Activated B cell treated with CpG ODN at 0.5 μM for 24 hours (primary cell): ENCODE measurements at regions not wholly inside any gene's neighbourhood (a gene's known extent, or its start where the extent isn't known, plus 50 kb on each side); places are given as distances from the start of the nearest gene placed in this dataset.

ENCODE experiments used
- ATAC-seq: fragments of 200-7000 bp; cut with Tn5 transposase; one replicate; pipeline ENCODE4 v1.10.0; 2021; ENCODE audit warnings: low read depth, mild to moderate bottlenecking, moderate library complexity
- CTCF ChIA-PET: fragments of 350-600 bp; sonication (Branson Sonifier 250); formaldehyde crosslinking; loops from one replicate; lab custom pipeline; 2021; ENCODE audit warnings: antibody characterized with exemption; lab: Charles Lee
- POLR2A ChIA-PET: fragments of 350-600 bp; sonication (Branson Sonifier 250); formaldehyde crosslinking; loops from one replicate; lab custom pipeline; 2021; ENCODE audit warnings: antibody characterized with exemption; lab: Charles Lee
- DNase-seq: peaks from one replicate; pipeline ENCODE4 v3.0.0; 2022
- H3K27ac Mint-ChIP-seq: one replicate; pipeline ENCODE4 v1.8.0; 2020; ENCODE audit warnings: mixed read lengths
- H3K27me3 Mint-ChIP-seq: one replicate; pipeline ENCODE4 v1.8.0; 2021; ENCODE audit warnings: mixed read lengths
- H3K36me3 Mint-ChIP-seq: one replicate; pipeline ENCODE4 v1.8.0; 2021; ENCODE audit warnings: low read depth, mixed read lengths
- H3K4me1 Mint-ChIP-seq: one replicate; pipeline ENCODE4 v1.8.0; 2021; ENCODE audit warnings: mixed read lengths
- H3K4me3 Mint-ChIP-seq: one replicate; pipeline ENCODE4 v1.8.0; 2020; ENCODE audit warnings: mild to moderate bottlenecking, mixed read lengths
- H3K9me3 Mint-ChIP-seq: one replicate; pipeline ENCODE4 v1.8.0; 2020; ENCODE audit warnings: mixed read lengths
- CTCF ChIP-seq: fragments of 200-600 bp; IDR thresholded peaks from one replicate; pipeline ENCODE4 v1.8.0; 2022; ENCODE audit warnings: antibody characterized with exemption, mild to moderate bottlenecking
- intact Hi-C: fragments of 100-400 bp; cut with micrococcal nuclease; formaldehyde crosslinking; loops from one replicate; pipeline ENCODE4 v1.15.1; 2024

GRCh38 chr1:170370087-170370486 lies 161.9 kb upstream of the GORAB start:
- TF ChIP-seq CTCF = no peak
- no peak for ATAC-seq
- H3K4me3 Mint-ChIP-seq = no peak overlapping the region

GRCh38 chr1:170375082-170375723 lies 156.8 kb upstream of the GORAB start:
- Mint-ChIP-seq H3K4me1 (no peaks in the 10 kb centered on the region), H3K27ac (no peak overlapping the region), H3K9me3 (peaks cover 3% of the 10 kb centered on the region), H3K4me3 (no peak overlapping the region), H3K27me3 (no peaks in the 10 kb centered on the region), H3K36me3 (no peaks in the 10 kb centered on the region)
- TF ChIP-seq CTCF = no peak
- no peak for DNase-seq
- POLR2A ChIA-PET = no interaction called here
- intact Hi-C loops = no loop called here
- no peak for ATAC-seq
- CTCF ChIA-PET = no interaction called here

More at GRCh38 chr1:170370087-170370486, 161.9 kb upstream of the GORAB start:
- Mint-ChIP-seq H3K4me1 (no peaks in the 10 kb centered on the region), H3K27me3 (peaks cover 6% of the 10 kb centered on the region), H3K27ac (no peak overlapping the region), H3K9me3 (peaks cover 6% of the 10 kb centered on the region), H3K36me3 (no peaks in the 10 kb centered on the region)
- no peak for DNase-seq
- ChIA-PET POLR2A (no interaction called here), CTCF (no interaction called here)
- intact Hi-C loops = no loop called here

- intact Hi-C loops = no loop called here
- no peaks in the 10 kb centered on the region for H3K27me3 Mint-ChIP-seq
- H3K4me3 Mint-ChIP-seq = no peak overlapping the region
- DNase-seq (no peak), ATAC-seq (no peak)
- H3K9me3 Mint-ChIP-seq = peaks cover 3% of the 10 kb centered on the region
- H3K27ac Mint-ChIP-seq = no peak overlapping the region
- TF ChIP-seq CTCF = no peak
- ChIA-PET CTCF (no interaction called here), POLR2A (no interaction called here)
- H3K4me1 Mint-ChIP-seq = no peaks in the 10 kb centered on the region
- no peaks in the 10 kb centered on the region for H3K36me3 Mint-ChIP-seq
These were observed 155.1 kb upstream of the GORAB start for GRCh38 chr1:170376801-170377385.

- Mint-ChIP-seq H3K36me3 (no peaks in the 10 kb centered on the region), H3K27me3 (no peaks in the 10 kb centered on the region), H3K4me1 (no peaks in the 10 kb centered on the region), H3K9me3 (peaks cover 7% of the 10 kb centered on the region), H3K4me3 (no peak overlapping the region), H3K27ac (no peak overlapping the region)
- TF ChIP-seq CTCF = no peak
- ATAC-seq = no peak
- ChIA-PET CTCF (no interaction called here), POLR2A (no interaction called here)
- intact Hi-C loops = no loop called here
- no peak for DNase-seq
These were observed 154.5 kb upstream of the GORAB start for GRCh38 chr1:170377440-170377839.

GRCh38 chr1:170377896-170378634 lies 153.9 kb upstream of the GORAB start:
- TF ChIP-seq CTCF = no peak
- Mint-ChIP-seq H3K4me3 (no peak overlapping the region), H3K27ac (no peak overlapping the region), H3K36me3 (no peaks in the 10 kb centered on the region), H3K27me3 (no peaks in the 10 kb centered on the region), H3K4me1 (no peaks in the 10 kb centered on the region), H3K9me3 (peaks cover 8% of the 10 kb centered on the region)
- ChIA-PET POLR2A (no interaction called here), CTCF (no interaction called here)
- ATAC-seq (no peak), DNase-seq (no peak)
- intact Hi-C loops = no loop called here
